ENCODE measurements at regions not wholly inside any gene's neighbourhood (a gene's known extent, or its start where the extent isn't known, plus 50 kb on each side); places are given as distances from the start of the nearest gene placed in this dataset.

GRCh38 chr7:15801041-15801440 is 114.6 kb upstream of the MEOX2 start:
- no peak for DNase-seq

DNA sequence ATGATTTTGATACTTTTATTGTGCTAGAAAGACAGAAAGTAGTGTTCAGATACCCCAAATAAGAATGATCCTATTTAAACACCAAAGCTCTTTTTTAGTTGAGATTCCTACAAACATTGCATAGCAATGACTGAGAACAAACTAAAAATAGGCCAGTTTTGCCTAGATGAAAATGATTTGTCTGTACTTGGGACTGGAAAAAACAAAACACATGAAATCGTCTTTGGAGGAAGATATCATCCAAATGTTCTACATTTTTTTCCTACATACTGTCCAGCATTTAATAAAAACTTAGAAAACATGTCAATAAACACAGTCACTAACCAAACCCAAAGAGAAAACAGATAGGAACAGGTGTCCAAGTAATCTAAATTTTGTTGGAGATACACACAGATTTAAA is 111.6 kb upstream of the MEOX2 start:
- DNase-seq: no peak

- no peak for DNase-seq
These were observed 108.9 kb upstream of the MEOX2 start for GRCh38 chr7:15795393-15795792.

DNA sequence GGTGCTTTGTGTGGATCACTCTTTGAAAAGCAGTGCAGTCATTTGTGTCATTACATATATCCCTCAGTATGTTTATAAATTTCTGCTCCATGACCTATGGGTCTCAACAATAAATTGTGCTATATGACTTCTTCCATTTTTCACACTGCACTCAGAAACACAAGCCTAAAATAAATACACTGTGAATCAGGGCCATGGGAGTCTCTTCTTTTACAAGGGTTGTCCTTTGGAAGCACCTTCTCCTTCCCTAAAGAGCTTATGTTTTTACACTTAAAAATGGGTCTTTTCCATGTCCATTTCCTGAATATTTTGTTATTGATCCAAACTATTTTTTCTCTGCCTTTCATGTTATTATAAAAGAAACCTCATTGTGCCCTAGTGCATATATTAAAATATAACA is 108.3 kb upstream of the MEOX2 start:
- DNase-seq: no peak

DNA sequence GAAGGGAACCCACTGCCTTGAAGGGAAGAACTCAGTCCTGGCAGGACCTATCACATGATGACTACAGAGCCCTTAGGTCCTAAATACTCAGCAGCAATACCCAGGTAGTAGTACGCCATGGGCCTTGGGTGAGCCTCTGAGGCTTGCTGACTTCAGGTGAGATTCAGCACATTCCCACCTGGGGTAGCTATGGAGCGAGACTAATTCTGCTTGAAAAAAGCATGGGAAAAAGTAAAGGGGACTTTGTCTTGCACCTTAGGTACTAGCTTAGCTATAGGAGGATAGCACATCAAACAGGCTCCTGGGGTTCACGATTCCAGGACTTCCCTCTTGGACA is 98.2 kb upstream of the MEOX2 start:
- no peak for DNase-seq

DNA sequence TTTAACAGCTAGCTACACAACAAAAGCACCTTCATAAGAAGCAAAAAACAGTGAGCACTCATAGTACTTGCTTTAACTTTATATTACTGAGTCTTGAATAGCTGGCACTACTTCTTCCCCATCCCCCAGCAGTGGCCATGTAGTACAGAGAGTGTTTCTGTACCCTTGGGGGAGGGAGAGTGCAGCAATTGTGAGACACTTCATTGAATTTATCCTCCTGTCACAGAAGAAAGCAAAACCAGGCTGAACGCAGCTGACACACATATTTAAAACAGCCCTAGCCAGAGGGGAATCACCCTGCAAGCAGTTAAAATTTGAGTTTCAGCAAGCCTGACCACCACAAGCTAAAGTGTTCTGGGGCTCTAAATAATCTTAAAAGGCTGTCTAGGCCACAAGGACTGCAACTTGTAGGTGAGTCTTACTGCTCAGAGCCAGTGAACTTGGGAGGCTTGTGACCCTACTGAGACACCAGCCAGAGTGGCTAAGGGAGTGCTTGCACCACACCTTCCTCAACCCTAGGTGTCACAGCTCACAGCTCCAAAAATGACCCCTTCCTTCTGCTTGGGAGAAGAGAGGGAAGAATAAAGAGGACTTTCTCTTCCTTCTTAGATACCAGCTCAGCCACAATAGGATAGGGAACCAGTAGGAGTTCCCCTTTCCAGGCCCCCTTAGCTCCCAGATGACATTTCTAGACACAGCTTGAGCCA is 97.7 kb upstream of the MEOX2 start:
- DNase-seq: no peak

DNA sequence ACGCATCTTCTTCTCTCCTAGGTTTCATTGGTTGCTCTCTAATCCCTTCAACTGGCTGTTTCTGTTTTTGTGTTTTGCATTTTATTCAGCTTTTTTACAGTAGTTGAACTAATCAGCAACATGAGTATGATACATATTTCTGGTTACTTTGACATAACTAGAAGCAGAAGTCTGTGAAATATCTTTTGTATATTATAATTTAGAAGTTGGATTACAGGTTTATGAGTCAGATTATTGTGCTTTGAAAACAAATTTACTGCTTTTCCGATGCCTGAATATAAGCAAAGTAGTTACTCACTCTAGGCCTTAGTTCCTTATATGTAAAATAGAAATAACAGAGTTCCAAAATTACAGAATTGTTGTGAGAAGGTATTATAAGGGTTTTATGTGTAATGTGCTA is 96.2 kb upstream of the MEOX2 start:
- no peak for DNase-seq

DNA sequence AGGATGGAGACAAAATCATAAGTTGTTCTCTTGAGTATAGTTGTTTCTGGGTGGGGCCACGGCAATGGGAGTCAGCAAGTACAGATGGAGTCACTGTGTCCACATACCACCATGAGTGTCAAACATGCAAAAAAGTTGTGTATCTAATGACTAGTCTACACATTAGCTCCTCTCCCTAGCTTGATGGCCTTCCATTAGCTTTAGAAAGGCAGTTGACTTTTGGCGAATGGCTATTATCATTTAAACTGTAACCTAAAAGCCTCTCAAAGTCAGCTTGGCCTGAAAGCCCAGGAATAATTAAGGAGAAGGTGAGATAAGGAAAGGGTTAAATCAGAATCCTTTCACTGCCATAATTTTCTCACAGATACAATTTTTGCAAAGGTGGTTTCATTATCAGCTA is 95.5 kb upstream of the MEOX2 start:
- DNase-seq: no peak

GRCh38 chr7:15780271-15780670 is 93.8 kb upstream of the MEOX2 start:
- no peak for DNase-seq

- no peak for DNase-seq
These were observed 91.7 kb upstream of the MEOX2 start for GRCh38 chr7:15778191-15778590.

DNA sequence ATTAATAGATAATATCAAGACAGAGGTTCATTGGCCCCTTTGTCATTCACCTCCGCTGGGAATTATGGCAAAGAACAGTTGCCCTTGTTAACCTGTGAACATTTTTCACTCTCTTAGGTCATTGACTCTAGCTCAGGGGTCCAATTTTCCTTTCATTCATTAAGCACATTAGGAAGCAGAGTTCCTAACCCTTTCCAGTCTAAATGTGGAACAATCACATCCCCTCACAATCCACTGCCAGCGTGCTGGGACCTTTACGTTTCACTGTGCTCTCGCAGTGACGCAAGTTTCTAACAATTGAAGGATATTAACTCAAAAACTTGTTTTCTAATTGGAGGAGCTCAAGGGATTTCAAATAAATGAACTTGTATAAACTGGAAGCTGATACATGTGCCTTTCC is 79.3 kb upstream of the MEOX2 start:
- DNase-seq: no peak

DNA sequence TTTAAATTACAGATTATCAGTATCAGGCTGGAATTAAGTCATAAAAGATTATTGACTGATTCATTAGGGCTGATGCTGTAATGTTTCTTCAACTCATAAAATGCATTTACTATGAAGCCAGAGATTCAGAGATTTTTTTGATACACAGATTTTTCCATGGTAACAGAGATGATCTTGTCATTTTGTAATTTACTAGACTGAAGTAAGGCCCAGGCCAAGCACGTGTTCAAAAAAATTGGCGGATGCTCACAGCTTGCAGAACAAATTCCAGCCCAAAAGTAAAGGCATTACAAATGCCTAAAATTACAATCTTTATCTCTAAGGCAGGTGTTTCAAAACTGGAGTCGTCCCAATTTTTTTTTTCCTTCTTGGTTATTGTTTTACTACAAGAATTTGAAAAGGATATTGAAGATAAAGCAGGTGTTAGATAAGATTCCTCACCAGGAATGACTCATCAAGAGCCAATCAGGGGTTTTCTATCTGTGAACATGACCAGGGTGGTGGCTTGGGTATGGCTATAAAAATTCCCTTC is 78.4 kb upstream of the MEOX2 start:
- no peak for DNase-seq

DNA sequence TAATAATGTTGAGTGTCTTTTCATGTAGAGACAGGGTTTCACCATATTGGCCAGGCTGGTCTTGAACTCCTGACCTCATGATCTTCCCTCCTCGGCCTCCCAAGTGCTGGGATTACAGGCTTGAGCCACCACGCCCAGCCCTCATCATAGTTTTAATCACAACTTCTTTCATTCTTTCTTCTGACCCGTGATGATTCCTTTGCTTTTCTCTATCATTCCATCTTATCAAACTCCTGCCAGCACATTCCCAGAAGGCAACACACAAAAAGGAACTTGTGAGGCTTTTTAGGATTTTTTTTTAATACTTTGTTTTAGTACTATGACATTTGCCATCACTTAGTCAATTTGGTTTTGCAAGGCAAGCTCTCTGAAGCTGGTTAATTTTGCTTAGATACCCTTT is 77.5 kb upstream of the MEOX2 start:
- DNase-seq: no peak

GRCh38 chr7:15757041-15758000 is 70.8 kb upstream of the MEOX2 start:
- no peak for DNase-seq

GRCh38 chr7:15755061-15755460 is 68.6 kb upstream of the MEOX2 start:
- DNase-seq: no peak

- DNase-seq: no peak
These were observed 67.5 kb upstream of the MEOX2 start for GRCh38 chr7:15753887-15754579.

DNA sequence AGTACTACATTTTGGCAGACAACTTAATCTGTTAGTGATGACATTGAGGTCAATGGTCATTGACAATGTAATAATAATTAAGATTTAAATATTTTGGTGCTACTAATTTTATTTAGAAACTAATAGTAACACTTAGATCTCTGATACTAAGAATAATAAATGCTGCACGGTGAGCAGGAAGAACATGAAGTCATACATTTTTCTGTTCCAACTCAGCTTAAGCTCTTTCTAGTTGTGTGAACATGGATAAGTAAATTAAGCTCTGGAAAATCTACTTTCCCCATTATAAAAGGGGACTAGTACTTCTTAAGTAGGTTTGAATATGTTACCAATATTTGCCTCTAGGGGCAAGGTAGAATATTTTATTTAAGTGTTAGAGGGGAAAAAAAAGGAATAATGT is 65.9 kb upstream of the MEOX2 start:
- DNase-seq: no peak

- DNase-seq: no peak
These were observed 64.8 kb upstream of the MEOX2 start for GRCh38 chr7:15751191-15751701.

- no peak for DNase-seq
These were observed 64.2 kb upstream of the MEOX2 start for GRCh38 chr7:15750727-15751126.

DNA sequence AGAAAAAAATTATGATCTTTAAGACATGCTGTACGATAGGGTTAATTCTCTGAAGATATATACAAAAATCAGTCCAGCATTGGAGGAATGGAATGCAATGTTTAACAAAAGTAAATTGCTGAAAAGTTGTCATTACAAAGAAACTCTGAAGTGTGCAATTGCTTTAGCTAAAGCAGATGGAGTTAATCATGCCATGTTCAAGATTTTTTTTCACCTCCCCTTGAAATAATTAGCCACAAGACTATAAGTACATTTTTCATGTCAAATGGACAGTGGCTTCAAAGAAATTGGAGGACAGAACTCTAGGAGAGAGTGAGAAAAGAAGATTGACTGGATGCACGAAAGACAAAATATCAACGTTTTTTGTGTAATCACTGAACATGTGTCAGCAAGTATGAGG is 63.1 kb upstream of the MEOX2 start:
- DNase-seq: no peak

- no peak for DNase-seq
These were observed 61.2 kb upstream of the MEOX2 start for GRCh38 chr7:15747712-15748111.

DNA sequence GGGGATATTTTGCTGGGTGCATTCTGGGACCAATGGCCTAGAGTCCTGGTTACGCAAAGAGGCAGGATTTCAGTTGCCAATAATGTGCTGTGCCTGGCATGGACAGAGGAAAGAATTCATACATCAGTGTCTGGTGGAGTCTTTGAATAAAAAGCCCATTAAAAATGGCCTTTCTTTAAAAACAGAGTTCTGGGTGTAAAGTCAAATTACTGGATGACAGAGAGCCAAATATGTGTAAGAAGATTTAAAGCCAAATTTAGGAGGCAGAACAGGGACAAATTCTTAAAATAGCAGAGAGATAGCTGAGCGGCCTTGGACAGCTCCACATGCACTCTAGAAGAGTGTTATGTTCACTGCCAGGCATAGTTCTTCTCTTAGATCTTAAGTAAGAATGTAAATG is 60.8 kb upstream of the MEOX2 start:
- no peak for DNase-seq

DNA sequence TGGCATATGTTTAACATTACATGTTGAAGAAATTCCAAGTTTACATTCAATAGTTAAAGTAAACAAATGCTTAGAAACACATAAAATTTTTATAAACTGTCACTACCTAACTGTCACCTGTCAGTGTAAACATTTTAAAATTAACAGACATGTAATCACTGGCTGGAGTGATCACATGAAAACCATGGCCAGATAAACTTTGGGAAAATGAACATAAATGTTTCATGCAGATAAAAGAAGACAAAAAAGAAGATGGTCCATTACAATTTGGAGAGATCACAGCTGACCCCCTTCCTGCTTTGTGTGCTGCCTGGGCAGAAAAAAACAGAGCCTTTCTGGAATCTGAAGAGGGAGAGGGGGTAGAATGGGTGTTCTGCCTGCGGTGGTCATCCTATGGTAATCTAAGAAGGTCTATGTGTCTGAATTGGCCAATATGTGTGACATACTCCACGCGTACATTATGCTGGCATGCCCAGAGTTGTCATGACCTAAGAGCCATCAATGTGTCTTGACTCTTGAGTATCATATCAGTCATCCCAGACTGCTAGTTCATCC is 57.5 kb upstream of the MEOX2 start:
- no peak for DNase-seq

Measured in NCI-H1092 treated with DMSO at 0.1 percent for 48 hours (cell line).